ENCODE measurements at regions not wholly inside any gene's neighbourhood (a gene's known extent, or its start where the extent isn't known, plus 50 kb on each side); places are given as distances from the start of the nearest gene placed in this dataset.
"Not testable (repeated sequence)": the region's sequence is repeated elsewhere in the genome, so short reads cannot be mapped to it uniquely, and the experiment has no call there.

GRCh38 chr2:189318761-189319160 lies 122.5 kb upstream of the WDR75 start:
- Histone ChIP-seq H3K4me3 (ENCODE audit: low read length) (no peak overlapping the region), H3K4me1 (ENCODE audit: control insufficient read depth, low read depth, low read length) (no peaks in the 10 kb centered on the region), H3K9ac (ENCODE audit: low read length) (no peak overlapping the region), H3K27ac (ENCODE audit: low read length) (no peak overlapping the region), H3K9me3 (ENCODE audit: control insufficient read depth, low read depth, low read length) (no peaks in the 10 kb centered on the region), H3K36me3 (ENCODE audit: control insufficient read depth, low read depth, low read length) (no peaks in the 10 kb centered on the region), H3K27me3 (ENCODE audit: control insufficient read depth, insufficient read depth, low read length) (no peaks in the 10 kb centered on the region)

DNA sequence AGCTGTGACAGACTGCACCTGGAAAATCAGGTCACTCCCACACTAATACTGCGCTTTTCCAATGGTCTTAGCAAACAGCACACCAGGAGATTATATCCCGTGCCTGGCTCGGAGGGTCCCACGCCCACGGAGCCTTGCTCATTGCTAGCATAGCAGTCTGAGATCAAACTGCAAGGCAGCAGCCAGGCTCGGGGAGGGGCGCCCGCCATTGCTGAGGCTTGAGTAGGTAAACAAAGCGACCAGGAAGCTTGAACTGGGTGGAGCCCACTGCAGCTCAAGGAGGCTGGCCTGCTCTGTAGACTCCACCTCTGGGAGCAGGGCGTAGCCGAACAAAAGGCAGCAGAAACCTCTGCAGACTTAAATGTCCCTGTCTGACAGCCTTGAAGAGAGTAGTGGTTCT lies 121.8 kb upstream of the WDR75 start:
- H3K4me1 ChIP-seq (ENCODE audit: control insufficient read depth, low read depth, low read length); H3K27ac ChIP-seq (ENCODE audit: low read length); H3K9me3 ChIP-seq (ENCODE audit: control insufficient read depth, low read depth, low read length); H3K4me3 ChIP-seq (ENCODE audit: low read length); H3K27me3 ChIP-seq (ENCODE audit: control insufficient read depth, insufficient read depth, low read length); H3K36me3 ChIP-seq (ENCODE audit: control insufficient read depth, low read depth, low read length); H3K9ac ChIP-seq (ENCODE audit: low read length): not testable (repeated sequence)

GRCh38 chr2:189327879-189328847 lies 113.1 kb upstream of the WDR75 start:
- Histone ChIP-seq H3K4me1 (ENCODE audit: control insufficient read depth, low read depth, low read length) (peaks cover 3% of the 10 kb centered on the region), H3K27ac (ENCODE audit: low read length) (no peak overlapping the region), H3K9ac (ENCODE audit: low read length) (no peak overlapping the region), H3K36me3 (ENCODE audit: control insufficient read depth, low read depth, low read length) (no peaks in the 10 kb centered on the region), H3K9me3 (ENCODE audit: control insufficient read depth, low read depth, low read length) (no peaks in the 10 kb centered on the region), H3K27me3 (ENCODE audit: control insufficient read depth, insufficient read depth, low read length) (no peaks in the 10 kb centered on the region), H3K4me3 (ENCODE audit: low read length) (no peak overlapping the region)

DNA sequence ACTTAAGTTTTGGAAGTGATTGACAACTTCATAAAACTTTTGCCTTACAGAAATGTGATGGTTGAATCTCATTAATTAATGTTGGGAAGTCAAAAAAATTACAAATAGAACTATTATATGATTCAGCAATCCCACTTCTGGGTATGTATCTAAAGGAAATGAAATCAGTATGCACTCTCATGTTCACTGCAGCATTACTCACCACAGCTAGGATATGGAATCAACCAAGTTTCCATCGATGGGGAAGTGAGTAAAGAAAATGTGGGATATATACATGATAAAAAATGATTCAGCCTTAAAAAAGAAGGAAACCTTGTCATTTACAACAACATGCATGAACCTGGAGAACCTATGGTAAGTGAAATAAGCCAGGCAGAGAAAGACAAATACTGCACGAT lies 112.4 kb upstream of the WDR75 start:
- Histone ChIP-seq H3K27ac (ENCODE audit: low read length) (no peak overlapping the region), H3K4me3 (ENCODE audit: low read length) (no peak overlapping the region), H3K9me3 (ENCODE audit: control insufficient read depth, low read depth, low read length) (no peaks in the 10 kb centered on the region), H3K36me3 (ENCODE audit: control insufficient read depth, low read depth, low read length) (no peaks in the 10 kb centered on the region), H3K9ac (ENCODE audit: low read length) (no peak overlapping the region), H3K4me1 (ENCODE audit: control insufficient read depth, low read depth, low read length) (peaks cover 3% of the 10 kb centered on the region), H3K27me3 (ENCODE audit: control insufficient read depth, insufficient read depth, low read length) (no peaks in the 10 kb centered on the region)

DNA sequence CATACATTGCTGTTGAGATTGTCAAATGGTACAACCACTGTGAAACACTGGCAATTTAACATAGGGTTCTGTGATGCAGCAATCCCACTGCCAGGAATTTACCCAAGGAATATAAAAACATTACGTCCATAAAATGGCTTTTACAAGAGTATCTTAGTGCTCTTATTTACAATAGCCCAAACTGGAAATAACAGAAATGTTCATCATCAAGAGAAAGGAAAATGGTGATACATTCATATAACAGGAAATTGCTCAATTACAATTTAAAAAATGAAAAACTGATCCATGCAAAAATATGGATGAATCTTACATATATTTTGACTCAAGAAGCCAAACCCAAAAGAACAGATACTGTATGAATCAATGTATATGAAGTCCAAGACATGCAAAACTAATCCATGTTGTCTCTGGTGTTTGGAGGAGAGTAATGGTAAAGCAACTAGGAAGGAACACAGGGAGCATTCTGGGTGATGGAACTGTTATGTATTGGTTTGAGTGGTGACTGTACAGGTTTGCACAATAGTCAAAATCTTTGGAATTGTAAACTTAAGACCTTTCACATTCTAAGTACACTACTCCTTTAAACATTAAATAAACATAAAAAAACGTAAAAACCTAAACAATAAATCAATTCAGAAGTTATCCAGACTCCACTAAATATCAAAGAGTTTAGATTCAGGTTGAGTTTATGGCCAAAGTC lies 104.8 kb upstream of the WDR75 start:
- Histone ChIP-seq H3K4me1 (ENCODE audit: control insufficient read depth, low read depth, low read length) (no peaks in the 10 kb centered on the region), H3K4me3 (ENCODE audit: low read length) (no peak overlapping the region), H3K27ac (ENCODE audit: low read length) (no peak overlapping the region), H3K27me3 (ENCODE audit: control insufficient read depth, insufficient read depth, low read length) (no peaks in the 10 kb centered on the region), H3K9ac (ENCODE audit: low read length) (no peak overlapping the region), H3K36me3 (ENCODE audit: control insufficient read depth, low read depth, low read length) (no peaks in the 10 kb centered on the region), H3K9me3 (ENCODE audit: control insufficient read depth, low read depth, low read length) (peaks cover 2% of the 10 kb centered on the region)

GRCh38 chr2:189337656-189338055 lies 103.6 kb upstream of the WDR75 start:
- Histone ChIP-seq H3K4me1 (ENCODE audit: control insufficient read depth, low read depth, low read length) (no peaks in the 10 kb centered on the region), H3K27me3 (ENCODE audit: control insufficient read depth, insufficient read depth, low read length) (no peaks in the 10 kb centered on the region), H3K36me3 (ENCODE audit: control insufficient read depth, low read depth, low read length) (no peaks in the 10 kb centered on the region), H3K4me3 (ENCODE audit: low read length) (no peak overlapping the region), H3K9ac (ENCODE audit: low read length) (no peak overlapping the region), H3K27ac (ENCODE audit: low read length) (no peak overlapping the region), H3K9me3 (ENCODE audit: control insufficient read depth, low read depth, low read length) (peaks cover 5% of the 10 kb centered on the region)

DNA sequence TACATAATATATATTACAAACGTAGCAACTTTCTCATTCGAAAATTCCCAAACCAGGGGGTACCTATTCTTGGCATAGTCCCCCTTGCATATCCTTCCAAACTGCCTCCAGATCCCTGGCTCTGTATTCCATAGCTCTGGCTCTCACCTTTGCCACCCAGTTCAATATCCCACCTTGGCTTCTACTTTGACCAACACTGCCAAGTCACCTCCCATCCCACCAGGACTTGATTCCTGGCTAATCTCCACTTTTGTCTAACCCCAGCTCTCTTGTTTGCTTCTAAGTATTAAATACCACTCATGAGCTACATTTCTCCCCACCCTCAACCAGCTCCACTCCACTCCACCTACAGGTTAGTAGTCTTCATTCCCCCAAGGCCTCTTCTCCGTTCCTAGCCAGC lies 103.2 kb upstream of the WDR75 start:
- Histone ChIP-seq H3K36me3 (ENCODE audit: control insufficient read depth, low read depth, low read length) (no peaks in the 10 kb centered on the region), H3K9me3 (ENCODE audit: control insufficient read depth, low read depth, low read length) (peaks cover 6% of the 10 kb centered on the region), H3K9ac (ENCODE audit: low read length) (no peak overlapping the region), H3K27me3 (ENCODE audit: control insufficient read depth, insufficient read depth, low read length) (no peaks in the 10 kb centered on the region), H3K4me3 (ENCODE audit: low read length) (no peak overlapping the region), H3K4me1 (ENCODE audit: control insufficient read depth, low read depth, low read length) (no peaks in the 10 kb centered on the region), H3K27ac (ENCODE audit: low read length) (no peak overlapping the region)

DNA sequence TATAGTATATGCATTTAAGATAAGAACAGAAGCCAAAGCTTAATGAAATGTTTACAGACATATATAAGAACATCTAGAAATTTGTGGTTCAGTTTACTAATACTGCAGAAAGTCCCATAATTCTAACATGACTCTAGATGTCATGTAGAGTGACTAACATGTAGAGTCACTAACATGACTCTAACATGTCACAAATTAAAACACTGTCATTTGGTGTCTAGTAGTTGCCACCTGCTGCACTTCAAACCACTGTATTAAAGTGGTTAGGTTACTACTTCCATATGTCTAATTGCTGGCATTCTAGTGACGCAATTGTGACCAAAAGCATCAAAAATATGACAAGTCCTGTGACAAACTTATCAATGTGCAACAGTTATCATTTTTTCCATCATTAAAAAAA lies 100.2 kb upstream of the WDR75 start:
- Histone ChIP-seq H3K36me3 (ENCODE audit: control insufficient read depth, low read depth, low read length) (no peaks in the 10 kb centered on the region), H3K4me3 (ENCODE audit: low read length) (no peak overlapping the region), H3K27ac (ENCODE audit: low read length) (no peak overlapping the region), H3K9ac (ENCODE audit: low read length) (no peak overlapping the region), H3K4me1 (ENCODE audit: control insufficient read depth, low read depth, low read length) (no peaks in the 10 kb centered on the region), H3K27me3 (ENCODE audit: control insufficient read depth, insufficient read depth, low read length) (no peaks in the 10 kb centered on the region), H3K9me3 (ENCODE audit: control insufficient read depth, low read depth, low read length) (peaks cover 6% of the 10 kb centered on the region)

GRCh38 chr2:189344043-189344442 lies 97.2 kb upstream of the WDR75 start:
- no peaks in the 10 kb centered on the region for H3K36me3 ChIP-seq (ENCODE audit: control insufficient read depth, low read depth, low read length)
- no peak overlapping the region for H3K27ac ChIP-seq (ENCODE audit: low read length)
- no peaks in the 10 kb centered on the region for H3K4me1 ChIP-seq (ENCODE audit: control insufficient read depth, low read depth, low read length)
- no peak overlapping the region for H3K4me3 ChIP-seq (ENCODE audit: low read length)
- H3K9ac ChIP-seq (ENCODE audit: low read length): no peak overlapping the region
- H3K9me3 ChIP-seq (ENCODE audit: control insufficient read depth, low read depth, low read length): peaks cover 12% of the 10 kb centered on the region
- no peaks in the 10 kb centered on the region for H3K27me3 ChIP-seq (ENCODE audit: control insufficient read depth, insufficient read depth, low read length)

DNA sequence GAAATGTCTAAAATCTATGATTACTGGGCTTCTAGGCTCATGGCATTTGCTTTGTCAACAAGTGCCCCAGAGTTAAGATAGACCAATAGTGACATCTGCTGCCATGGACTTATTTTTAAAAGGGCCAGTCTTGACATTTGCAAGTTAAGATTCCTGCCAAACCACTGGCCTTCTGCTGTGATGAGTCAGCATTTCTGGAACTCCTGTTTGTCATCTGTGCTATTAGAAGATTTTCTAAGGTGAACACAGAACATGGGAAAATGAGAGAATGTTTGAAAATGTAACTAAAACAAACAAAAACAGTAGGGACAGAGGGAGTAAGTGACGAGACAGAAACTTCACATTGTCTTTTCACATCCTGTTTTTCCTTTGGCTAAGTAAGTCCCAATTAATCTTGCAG lies 93.7 kb upstream of the WDR75 start:
- Histone ChIP-seq H3K27me3 (ENCODE audit: control insufficient read depth, insufficient read depth, low read length) (no peaks in the 10 kb centered on the region), H3K9ac (ENCODE audit: low read length) (no peak overlapping the region), H3K4me1 (ENCODE audit: control insufficient read depth, low read depth, low read length) (no peaks in the 10 kb centered on the region), H3K36me3 (ENCODE audit: control insufficient read depth, low read depth, low read length) (no peaks in the 10 kb centered on the region), H3K4me3 (ENCODE audit: low read length) (no peak overlapping the region), H3K27ac (ENCODE audit: low read length) (no peak overlapping the region), H3K9me3 (ENCODE audit: control insufficient read depth, low read depth, low read length) (peaks cover 9% of the 10 kb centered on the region)

DNA sequence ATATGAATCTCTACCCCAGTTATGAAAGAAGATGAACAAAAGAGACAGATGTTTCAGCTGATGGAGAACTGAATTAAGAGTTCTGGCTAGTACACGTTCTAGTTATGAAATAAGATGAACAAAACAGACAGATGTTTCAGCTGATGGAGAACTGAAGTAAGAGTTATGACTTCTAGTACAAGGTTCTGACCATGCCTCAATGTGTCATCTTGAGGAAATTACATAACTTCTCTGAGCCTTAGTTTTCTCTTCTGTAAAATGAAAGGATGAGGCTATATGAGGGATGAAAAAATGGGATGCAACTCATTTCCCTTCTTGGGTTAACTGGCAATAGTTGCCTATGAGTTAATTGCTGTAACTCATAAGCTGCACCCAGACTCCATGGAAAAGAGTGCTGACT lies 92.9 kb upstream of the WDR75 start:
- Histone ChIP-seq H3K36me3 (ENCODE audit: control insufficient read depth, low read depth, low read length) (no peaks in the 10 kb centered on the region), H3K9me3 (ENCODE audit: control insufficient read depth, low read depth, low read length) (peaks cover 6% of the 10 kb centered on the region), H3K9ac (ENCODE audit: low read length) (no peak overlapping the region), H3K4me3 (ENCODE audit: low read length) (no peak overlapping the region), H3K27me3 (ENCODE audit: control insufficient read depth, insufficient read depth, low read length) (no peaks in the 10 kb centered on the region), H3K4me1 (ENCODE audit: control insufficient read depth, low read depth, low read length) (no peaks in the 10 kb centered on the region), H3K27ac (ENCODE audit: low read length) (no peak overlapping the region)

All from iPS-18a (cell line).